ENCODE measurements at regions not wholly inside any gene's neighbourhood (a gene's known extent, or its start where the extent isn't known, plus 50 kb on each side); places are given as distances from the start of the nearest gene placed in this dataset.

DNA sequence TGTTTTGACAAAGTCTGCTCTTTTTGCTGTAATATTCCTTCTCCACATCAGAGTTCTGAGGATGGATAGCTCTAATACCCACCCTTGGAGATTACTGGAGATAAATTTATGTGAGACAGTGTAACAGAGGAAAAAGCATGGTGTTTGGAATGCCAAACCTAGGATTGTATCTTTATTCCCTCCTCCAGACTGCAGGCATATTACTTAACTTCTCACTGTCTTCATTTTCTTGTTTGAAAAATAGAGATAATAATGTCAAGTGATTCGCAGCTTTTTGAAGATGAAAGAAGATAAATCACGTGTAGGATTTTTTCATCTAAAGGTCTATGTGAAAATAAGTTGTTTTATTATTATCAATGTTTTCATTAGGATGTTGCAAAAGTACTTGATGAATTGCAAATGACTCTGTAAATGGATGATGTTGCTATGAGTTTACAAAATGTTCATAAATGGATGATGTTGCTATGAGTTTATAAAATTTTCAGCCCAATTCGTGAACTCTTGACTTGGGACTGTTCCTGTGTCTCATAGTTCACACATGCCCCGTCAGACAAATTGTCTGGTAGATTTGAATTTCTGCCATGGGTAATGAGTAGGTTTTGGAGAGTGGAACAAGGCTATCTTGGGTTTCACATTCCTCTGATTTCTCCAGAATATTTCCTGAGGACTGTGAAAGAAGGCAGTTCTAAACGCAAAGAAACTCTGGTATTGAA, 113.1 kb upstream of the IGFBP3 start:
- TF ChIP-seq, protein P1, sequence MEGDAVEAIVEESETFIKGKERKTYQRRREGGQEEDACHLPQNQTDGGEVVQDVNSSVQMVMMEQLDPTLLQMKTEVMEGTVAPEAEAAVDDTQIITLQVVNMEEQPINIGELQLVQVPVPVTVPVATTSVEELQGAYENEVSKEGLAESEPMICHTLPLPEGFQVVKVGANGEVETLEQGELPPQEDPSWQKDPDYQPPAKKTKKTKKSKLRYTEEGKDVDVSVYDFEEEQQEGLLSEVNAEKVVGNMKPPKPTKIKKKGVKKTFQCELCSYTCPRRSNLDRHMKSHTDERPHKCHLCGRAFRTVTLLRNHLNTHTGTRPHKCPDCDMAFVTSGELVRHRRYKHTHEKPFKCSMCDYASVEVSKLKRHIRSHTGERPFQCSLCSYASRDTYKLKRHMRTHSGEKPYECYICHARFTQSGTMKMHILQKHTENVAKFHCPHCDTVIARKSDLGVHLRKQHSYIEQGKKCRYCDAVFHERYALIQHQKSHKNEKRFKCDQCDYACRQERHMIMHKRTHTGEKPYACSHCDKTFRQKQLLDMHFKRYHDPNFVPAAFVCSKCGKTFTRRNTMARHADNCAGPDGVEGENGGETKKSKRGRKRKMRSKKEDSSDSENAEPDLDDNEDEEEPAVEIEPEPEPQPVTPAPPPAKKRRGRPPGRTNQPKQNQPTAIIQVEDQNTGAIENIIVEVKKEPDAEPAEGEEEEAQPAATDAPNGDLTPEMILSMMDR (IDR thresholded peaks at IDR 0.05) = no peak
- no peak for TF ChIP-seq POLR2A (IDR thresholded peaks at IDR 0.05)

Data from heart left ventricle (tissue), 13 donors.